ENCODE measurements at regions not wholly inside any gene's neighbourhood (a gene's known extent, or its start where the extent isn't known, plus 50 kb on each side); places are given as distances from the start of the nearest gene placed in this dataset.

- peak; percentile 23 for DNase-seq (ENCODE audit: low read depth)
Observed at GRCh38 chr2:198706476-198707082, 751.2 kb downstream of the SATB2 start.

- DNase-seq (ENCODE audit: low read depth), result no peak
Observed at GRCh38 chr2:198703281-198703680, 754.5 kb downstream of the SATB2 start.

- DNase-seq (ENCODE audit: low read depth), result no peak
Observed at GRCh38 chr2:198702796-198703195, 754.9 kb downstream of the SATB2 start.

GRCh38 chr2:198701481-198701880, 756.3 kb downstream of the SATB2 start:
- DNase-seq (ENCODE audit: low read depth), result no peak

- DNase-seq (ENCODE audit: low read depth), result no peak
Observed at GRCh38 chr2:198700319-198700718, 757.4 kb downstream of the SATB2 start.

- no peak for DNase-seq (ENCODE audit: low read depth)
Observed at GRCh38 chr2:198698230-198698629, 759.5 kb downstream of the SATB2 start.

GRCh38 chr2:198697794-198698193, 759.9 kb downstream of the SATB2 start:
- no peak for DNase-seq (ENCODE audit: low read depth)

- DNase-seq (ENCODE audit: low read depth), result no peak
Observed at GRCh38 chr2:198697218-198697617, 760.5 kb downstream of the SATB2 start.

- no peak for DNase-seq (ENCODE audit: low read depth)
Observed at GRCh38 chr2:198695879-198696278, 761.9 kb downstream of the SATB2 start.

GRCh38 chr2:198692907-198693510, 764.7 kb downstream of the SATB2 start:
- no peak for DNase-seq (ENCODE audit: low read depth)

GRCh38 chr2:198691236-198691635, 766.5 kb downstream of the SATB2 start:
- DNase-seq (ENCODE audit: low read depth), result no peak

GRCh38 chr2:198664321-198664720, 793.4 kb downstream of the SATB2 start:
- no peak for DNase-seq (ENCODE audit: low read depth)

GRCh38 chr2:198662905-198663304, 794.8 kb downstream of the SATB2 start:
- no peak for DNase-seq (ENCODE audit: low read depth)

- peak; percentile 24 for DNase-seq (ENCODE audit: low read depth)
Observed at GRCh38 chr2:198660501-198660900, 797.2 kb downstream of the SATB2 start.

GRCh38 chr2:198659096-198659870, 798.5 kb downstream of the SATB2 start:
- no peak for DNase-seq (ENCODE audit: low read depth)

- DNase-seq (ENCODE audit: low read depth), result peak; percentile 7
Observed at GRCh38 chr2:198657512-198658121, 800.1 kb downstream of the SATB2 start.

GRCh38 chr2:198656869-198657268, 800.9 kb downstream of the SATB2 start:
- no peak for DNase-seq (ENCODE audit: low read depth)

GRCh38 chr2:198654646-198655045, 803.1 kb downstream of the SATB2 start:
- no peak for DNase-seq (ENCODE audit: low read depth)

- no peak for DNase-seq (ENCODE audit: low read depth)
Observed at GRCh38 chr2:198653311-198653710, 804.4 kb downstream of the SATB2 start.

- DNase-seq (ENCODE audit: low read depth), result no peak
Observed at GRCh38 chr2:198652461-198652860, 805.3 kb downstream of the SATB2 start.

GRCh38 chr2:198645816-198646215, 811.9 kb downstream of the SATB2 start:
- DNase-seq (ENCODE audit: low read depth), result no peak

- no peak for DNase-seq (ENCODE audit: low read depth)
Observed at GRCh38 chr2:198641161-198641560, 816.6 kb downstream of the SATB2 start.
